SK-N-SH treated with all-trans-retinoic acid at 6 μM for 48 hours (cell line): ENCODE measurements at regions not wholly inside any gene's neighbourhood (a gene's known extent, or its start where the extent isn't known, plus 50 kb on each side); places are given as distances from the start of the nearest gene placed in this dataset.
"Not testable (repeated sequence)": the region's sequence is repeated elsewhere in the genome, so short reads cannot be mapped to it uniquely, and the experiment has no call there.

Experiments
- ARNTL ChIP-seq: fragments of 450-650 bp; formaldehyde crosslinking; IDR thresholded peaks from 2 replicates; pipeline ENCODE4 v1.5.0; 2020; ENCODE audit warnings: low read depth, mild to moderate bottlenecking, moderate library complexity, borderline replicate concordance
- CREB5 ChIP-seq: fragments of 250-450 bp; sonication (Bioruptor Pico); IDR thresholded peaks from 2 replicates; pipeline ENCODE4 v1.5.1; 2020; ENCODE audit warnings: low read depth, mild to moderate bottlenecking, moderate library complexity
- ESRRG ChIP-seq: fragments of 250-450 bp; sonication (Bioruptor Pico); IDR thresholded peaks from 2 replicates; pipeline ENCODE4 v1.6.1; 2021; ENCODE audit warnings: mild to moderate bottlenecking
- PPARA ChIP-seq: fragments of 250-450 bp; sonication (Bioruptor Pico); IDR thresholded peaks from 2 replicates; pipeline ENCODE4 v1.5.0; 2020; ENCODE audit warnings: mild to moderate bottlenecking, borderline replicate concordance
- TOX ChIP-seq: fragments of 250-450 bp; sonication (Bioruptor Pico); IDR thresholded peaks from 2 replicates; pipeline ENCODE4 v1.8.0; 2021; ENCODE audit warnings: mild to moderate bottlenecking, moderate library complexity, borderline replicate concordance
- ZC3H10 ChIP-seq: fragments of 250-450 bp; sonication (Bioruptor Pico); IDR thresholded peaks from 2 replicates; pipeline ENCODE4 v1.5.1; 2021; ENCODE audit warnings: mild to moderate bottlenecking, moderate library complexity
- ZFP30 ChIP-seq: fragments of 450-650 bp; formaldehyde crosslinking; IDR thresholded peaks from 2 replicates; pipeline ENCODE4 v1.5.0; 2022; ENCODE audit warnings: mild to moderate bottlenecking, moderate library complexity
- ZNF565 ChIP-seq: fragments of 450-650 bp; formaldehyde crosslinking; conservative IDR thresholded peaks from 2 replicates; pipeline ENCODE4 v1.5.0; 2020; ENCODE audit warnings: low read depth, mild to moderate bottlenecking, moderate library complexity

- TF ChIP-seq ARNTL (CRISPR knock-in tag); ZFP30; ESRRG; ZNF565 (CRISPR knock-in tag); CREB5 (CRISPR knock-in tag); ZC3H10 (CRISPR knock-in tag); TOX (CRISPR knock-in tag); PPARA (CRISPR knock-in tag): not testable (repeated sequence)
Measured at GRCh38 chr2:17342692-17343091, 175.5 kb downstream of the RAD51AP2 start.
